ENCODE measurements at regions not wholly inside any gene's neighbourhood (a gene's known extent, or its start where the extent isn't known, plus 50 kb on each side); places are given as distances from the start of the nearest gene placed in this dataset.

DNA sequence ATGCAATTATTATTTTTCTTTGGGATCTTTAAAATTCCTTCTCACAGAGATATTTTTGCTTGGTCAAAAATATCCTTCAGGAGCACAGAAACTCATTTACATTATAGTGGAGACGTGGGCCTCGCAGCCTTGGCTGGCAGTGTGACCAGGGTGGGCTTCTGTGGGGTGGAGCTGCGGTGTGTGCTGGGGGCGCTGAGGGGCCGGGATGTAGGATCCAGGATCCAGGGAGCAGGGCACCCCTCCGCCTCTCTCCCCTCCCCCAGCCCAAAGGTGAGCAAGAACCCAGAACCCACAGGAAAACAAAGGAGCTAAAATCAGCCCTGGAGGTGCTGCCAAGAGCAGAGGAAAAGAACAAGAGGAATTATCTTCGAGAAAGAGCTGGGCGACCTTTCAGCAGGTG is 79.1 kb upstream of the OLFM1 start:
- TF ChIP-seq, protein P1, sequence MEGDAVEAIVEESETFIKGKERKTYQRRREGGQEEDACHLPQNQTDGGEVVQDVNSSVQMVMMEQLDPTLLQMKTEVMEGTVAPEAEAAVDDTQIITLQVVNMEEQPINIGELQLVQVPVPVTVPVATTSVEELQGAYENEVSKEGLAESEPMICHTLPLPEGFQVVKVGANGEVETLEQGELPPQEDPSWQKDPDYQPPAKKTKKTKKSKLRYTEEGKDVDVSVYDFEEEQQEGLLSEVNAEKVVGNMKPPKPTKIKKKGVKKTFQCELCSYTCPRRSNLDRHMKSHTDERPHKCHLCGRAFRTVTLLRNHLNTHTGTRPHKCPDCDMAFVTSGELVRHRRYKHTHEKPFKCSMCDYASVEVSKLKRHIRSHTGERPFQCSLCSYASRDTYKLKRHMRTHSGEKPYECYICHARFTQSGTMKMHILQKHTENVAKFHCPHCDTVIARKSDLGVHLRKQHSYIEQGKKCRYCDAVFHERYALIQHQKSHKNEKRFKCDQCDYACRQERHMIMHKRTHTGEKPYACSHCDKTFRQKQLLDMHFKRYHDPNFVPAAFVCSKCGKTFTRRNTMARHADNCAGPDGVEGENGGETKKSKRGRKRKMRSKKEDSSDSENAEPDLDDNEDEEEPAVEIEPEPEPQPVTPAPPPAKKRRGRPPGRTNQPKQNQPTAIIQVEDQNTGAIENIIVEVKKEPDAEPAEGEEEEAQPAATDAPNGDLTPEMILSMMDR (IDR thresholded peaks at IDR 0.05; ENCODE audit: insufficient read depth, low read length, poor library complexity, severe bottlenecking): no peak
- TF ChIP-seq EZH2phosphoT487 (conservative IDR thresholded peaks at IDR 0.05; ENCODE audit: low read length): no peak

Data from SU-DHL-6 (cell line).